ENCODE measurements at regions not wholly inside any gene's neighbourhood (a gene's known extent, or its start where the extent isn't known, plus 50 kb on each side); places are given as distances from the start of the nearest gene placed in this dataset.
A peak's percentile ranks its signal among the peaks of the same experiment; 100 is the strongest.

DNA sequence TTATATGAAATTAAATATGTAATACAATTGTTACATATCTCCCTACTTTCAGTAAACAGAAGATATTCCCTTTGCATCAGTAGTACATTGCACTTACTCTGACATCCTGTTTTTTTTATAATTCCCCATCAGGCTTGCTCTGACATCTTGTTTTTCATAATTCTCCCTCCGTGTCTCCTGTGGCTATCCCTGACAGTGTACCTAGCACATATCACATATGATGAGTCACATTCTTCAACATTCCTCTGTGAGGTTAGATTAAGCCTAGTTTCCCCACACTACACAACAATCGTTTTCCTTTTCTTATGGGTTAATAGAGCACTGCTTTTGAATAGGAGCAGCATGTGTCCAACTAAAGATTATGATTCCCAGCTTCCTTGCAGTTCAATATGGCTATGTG is 250.6 kb upstream of the NPVF start:
- Histone ChIP-seq H3K4me2 (ENCODE audit: extremely low read depth, insufficient read depth, low read length) (no peak overlapping the region), H2AFZ (ENCODE audit: low read length) (no peak overlapping the region), H4K20me1 (ENCODE audit: control insufficient read depth, extremely low read depth, insufficient read depth, low read length) (no peaks in the 10 kb centered on the region)

GRCh38 chr7:25481891-25482290 is 253.6 kb upstream of the NPVF start:
- no peaks in the 10 kb centered on the region for H3K36me3 ChIP-seq (ENCODE audit: control insufficient read depth, insufficient read depth, low read length)
- no peaks in the 10 kb centered on the region for H3K79me2 ChIP-seq (ENCODE audit: control insufficient read depth, insufficient read depth, low read length)
- no peaks in the 10 kb centered on the region for H3K4me1 ChIP-seq (ENCODE audit: control insufficient read depth, extremely low read depth, insufficient read depth, low read length)
- H3K27me3 ChIP-seq (ENCODE audit: control insufficient read depth, insufficient read depth, low read length), result no peaks in the 10 kb centered on the region
- no peak overlapping the region for H3K27ac ChIP-seq (ENCODE audit: insufficient read depth, low read length)
- H3K9ac ChIP-seq (ENCODE audit: insufficient read depth, low read length), result no peak overlapping the region
- peak in 1 of 2 donors; percentile 68 for DNase-seq (ENCODE audit: low read depth in 2 of 2)
- no peak overlapping the region for H3K4me2 ChIP-seq (ENCODE audit: extremely low read depth, insufficient read depth, low read length)
- H3K4me3 ChIP-seq (replicated peaks in 1 of 4; ENCODE audit: control extremely low read depth in 1 of 4, insufficient read depth in 1 of 4, low read depth in 3 of 4, low read length in 4 of 4), result no peak overlapping the region
- no peak overlapping the region for H2AFZ ChIP-seq (ENCODE audit: low read length)
- TF ChIP-seq, protein P1, sequence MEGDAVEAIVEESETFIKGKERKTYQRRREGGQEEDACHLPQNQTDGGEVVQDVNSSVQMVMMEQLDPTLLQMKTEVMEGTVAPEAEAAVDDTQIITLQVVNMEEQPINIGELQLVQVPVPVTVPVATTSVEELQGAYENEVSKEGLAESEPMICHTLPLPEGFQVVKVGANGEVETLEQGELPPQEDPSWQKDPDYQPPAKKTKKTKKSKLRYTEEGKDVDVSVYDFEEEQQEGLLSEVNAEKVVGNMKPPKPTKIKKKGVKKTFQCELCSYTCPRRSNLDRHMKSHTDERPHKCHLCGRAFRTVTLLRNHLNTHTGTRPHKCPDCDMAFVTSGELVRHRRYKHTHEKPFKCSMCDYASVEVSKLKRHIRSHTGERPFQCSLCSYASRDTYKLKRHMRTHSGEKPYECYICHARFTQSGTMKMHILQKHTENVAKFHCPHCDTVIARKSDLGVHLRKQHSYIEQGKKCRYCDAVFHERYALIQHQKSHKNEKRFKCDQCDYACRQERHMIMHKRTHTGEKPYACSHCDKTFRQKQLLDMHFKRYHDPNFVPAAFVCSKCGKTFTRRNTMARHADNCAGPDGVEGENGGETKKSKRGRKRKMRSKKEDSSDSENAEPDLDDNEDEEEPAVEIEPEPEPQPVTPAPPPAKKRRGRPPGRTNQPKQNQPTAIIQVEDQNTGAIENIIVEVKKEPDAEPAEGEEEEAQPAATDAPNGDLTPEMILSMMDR (conservative IDR thresholded peaks at IDR 0.05 in 1 of 2, IDR thresholded peaks at IDR 0.05 in 1 of 2; ENCODE audit: low read depth in 1 of 2, low read length in 2 of 2), result no peak
- TF ChIP-seq EZH2 (IDR thresholded peaks at IDR 0.05; ENCODE audit: low read length, missing control alignments), result no peak
- H3K9me3 ChIP-seq (ENCODE audit: control insufficient read depth, insufficient read depth, low read depth, low read length), result no peaks in the 10 kb centered on the region
- no peaks in the 10 kb centered on the region for H4K20me1 ChIP-seq (ENCODE audit: control insufficient read depth, extremely low read depth, insufficient read depth, low read length)

More for the DNA sequence above, 250.6 kb upstream of the NPVF start:
- Histone ChIP-seq H3K9me3 (ENCODE audit: control insufficient read depth, insufficient read depth, low read depth, low read length) (no peaks in the 10 kb centered on the region), H3K4me1 (ENCODE audit: control insufficient read depth, extremely low read depth, insufficient read depth, low read length) (no peaks in the 10 kb centered on the region), H3K9ac (ENCODE audit: insufficient read depth, low read length) (no peak overlapping the region), H3K27ac (ENCODE audit: insufficient read depth, low read length) (no peak overlapping the region), H3K27me3 (ENCODE audit: control insufficient read depth, insufficient read depth, low read length) (no peaks in the 10 kb centered on the region), H3K4me3 (replicated peaks in 1 of 4; ENCODE audit: control extremely low read depth in 1 of 4, insufficient read depth in 1 of 4, low read depth in 3 of 4, low read length in 4 of 4) (no peak overlapping the region), H3K36me3 (ENCODE audit: control insufficient read depth, insufficient read depth, low read length) (no peaks in the 10 kb centered on the region), H3K79me2 (ENCODE audit: control insufficient read depth, insufficient read depth, low read length) (no peaks in the 10 kb centered on the region)
- DNase-seq (ENCODE audit: low read depth in 2 of 2), result no peak
- no peak for TF ChIP-seq EZH2 (IDR thresholded peaks at IDR 0.05; ENCODE audit: low read length, missing control alignments)
- TF ChIP-seq, protein P1 (conservative IDR thresholded peaks at IDR 0.05 in 1 of 2, IDR thresholded peaks at IDR 0.05 in 1 of 2; ENCODE audit: low read depth in 1 of 2, low read length in 2 of 2), result no peak

DNA sequence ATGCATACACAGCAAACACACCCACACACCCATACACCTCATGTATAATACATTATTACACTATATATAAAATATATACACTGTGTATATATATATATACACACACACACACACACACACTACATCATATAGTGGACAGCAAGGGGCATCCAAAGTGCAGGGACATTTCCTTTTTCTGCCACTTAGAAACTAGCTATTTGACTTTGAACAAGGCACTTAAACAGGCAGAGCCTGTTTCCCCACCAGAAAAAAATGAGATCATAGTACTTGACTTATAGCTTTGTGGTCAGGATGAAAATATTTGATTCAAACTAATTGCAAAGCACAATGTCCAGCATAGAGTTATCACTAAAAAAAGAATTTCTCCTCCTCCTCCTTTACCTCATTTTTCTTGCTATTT is 254.3 kb upstream of the NPVF start:
- H3K36me3 ChIP-seq (ENCODE audit: control insufficient read depth, insufficient read depth, low read length), result no peaks in the 10 kb centered on the region
- H3K4me3 ChIP-seq (replicated peaks in 1 of 4; ENCODE audit: control extremely low read depth in 1 of 4, insufficient read depth in 1 of 4, low read depth in 3 of 4, low read length in 4 of 4), result no peak overlapping the region
- H3K27ac ChIP-seq (ENCODE audit: insufficient read depth, low read length), result no peak overlapping the region
- no peaks in the 10 kb centered on the region for H3K27me3 ChIP-seq (ENCODE audit: control insufficient read depth, insufficient read depth, low read length)
- TF ChIP-seq EZH2 (IDR thresholded peaks at IDR 0.05; ENCODE audit: low read length, missing control alignments), result no peak
- TF ChIP-seq, protein P1 (conservative IDR thresholded peaks at IDR 0.05 in 1 of 2, IDR thresholded peaks at IDR 0.05 in 1 of 2; ENCODE audit: low read depth in 1 of 2, low read length in 2 of 2), result no peak
- H3K9ac ChIP-seq (ENCODE audit: insufficient read depth, low read length), result no peak overlapping the region
- no peaks in the 10 kb centered on the region for H3K9me3 ChIP-seq (ENCODE audit: control insufficient read depth, insufficient read depth, low read depth, low read length)
- H3K4me2 ChIP-seq (ENCODE audit: extremely low read depth, insufficient read depth, low read length), result no peak overlapping the region
- H2AFZ ChIP-seq (ENCODE audit: low read length), result no peak overlapping the region
- DNase-seq (ENCODE audit: low read depth in 2 of 2), result no peak
- no peaks in the 10 kb centered on the region for H3K4me1 ChIP-seq (ENCODE audit: control insufficient read depth, extremely low read depth, insufficient read depth, low read length)
- H3K79me2 ChIP-seq (ENCODE audit: control insufficient read depth, insufficient read depth, low read length), result no peaks in the 10 kb centered on the region
- H4K20me1 ChIP-seq (ENCODE audit: control insufficient read depth, extremely low read depth, insufficient read depth, low read length), result no peaks in the 10 kb centered on the region
